H9 (cell line): ENCODE measurements at regions not wholly inside any gene's neighbourhood (a gene's known extent, or its start where the extent isn't known, plus 50 kb on each side); places are given as distances from the start of the nearest gene placed in this dataset.

ENCODE experiments used
- DNase-seq: peaks from one replicate; pipeline ENCODE4 v3.0.0-alpha.2; 2017
- H2AFZ ChIP-seq: one replicate; pipeline ENCODE4 v1.6.1; 2013; ENCODE audit warnings: mild to moderate bottlenecking, low read length, control low read depth, moderate library complexity
- H2AK5ac ChIP-seq: 2 replicates; pipeline ENCODE4 v1.6.1; 2013; ENCODE audit warnings: low read length, control low read depth, mixed read lengths; ENCODE audit not compliant: insufficient read length
- H2BK120ac ChIP-seq: one replicate; pipeline ENCODE4 v1.6.1; 2013; ENCODE audit warnings: low read depth, mild to moderate bottlenecking, low read length, control low read depth, inconsistent platforms; ENCODE audit not compliant: poor library complexity, severe bottlenecking
- H2BK12ac ChIP-seq: 2 replicates; pipeline ENCODE4 v1.6.1; 2013; ENCODE audit warnings: low read length, control low read depth, mixed read lengths, low read depth; ENCODE audit not compliant: insufficient read length
- H2BK15ac ChIP-seq: 2 replicates; pipeline ENCODE4 v1.6.1; 2013; ENCODE audit warnings: low read depth, low read length, control low read depth
- H2BK20ac ChIP-seq: one replicate; pipeline ENCODE4 v1.6.1; 2013; ENCODE audit warnings: low read depth, mild to moderate bottlenecking, low read length, control low read depth, inconsistent platforms; ENCODE audit not compliant: poor library complexity, severe bottlenecking
- H2BK5ac ChIP-seq: 2 replicates; pipeline ENCODE4 v1.6.1; 2013; ENCODE audit warnings: low read length, control low read depth, mixed read lengths; ENCODE audit not compliant: insufficient read length
- H3K14ac ChIP-seq: 2 replicates; pipeline ENCODE4 v1.6.1; 2013; ENCODE audit warnings: low read length, control low read depth; ENCODE audit not compliant: insufficient read depth
- H3K18ac ChIP-seq: 2 replicates; pipeline ENCODE4 v1.6.1; 2013; ENCODE audit warnings: low read depth, mild to moderate bottlenecking, mixed read lengths, low read length, control low read depth; ENCODE audit not compliant: insufficient read length
- H3K23ac ChIP-seq: 2 replicates; pipeline ENCODE4 v1.6.1; 2013; ENCODE audit warnings: low read length, control low read depth, mixed read lengths, low read depth; ENCODE audit not compliant: insufficient read length
- H3K23me2 ChIP-seq: 2 replicates; pipeline ENCODE4 v1.6.1; 2013; ENCODE audit warnings: low read depth, mild to moderate bottlenecking, mixed read lengths, low read length, control low read depth; ENCODE audit not compliant: insufficient read length, poor library complexity, severe bottlenecking
- H3K27ac ChIP-seq: 2 replicates; pipeline ENCODE4 v1.5.1; 2013; ENCODE audit warnings: low read length, control low read depth, mixed read lengths, low read depth; ENCODE audit not compliant: insufficient read length
- H3K27me3 ChIP-seq: 2 replicates; pipeline ENCODE4 v1.6.1; 2013; ENCODE audit warnings: low read length, control low read depth, inconsistent platforms; ENCODE audit not compliant: insufficient read depth
- H3K4ac ChIP-seq: 2 replicates; pipeline ENCODE4 v1.6.1; 2013; ENCODE audit warnings: low read depth, mild to moderate bottlenecking, control low read depth, inconsistent platforms, low read length, moderate library complexity
- H3K4me1 ChIP-seq: 2 replicates; pipeline ENCODE4 v1.6.1; 2013; ENCODE audit warnings: low read length, control low read depth, inconsistent platforms; ENCODE audit not compliant: insufficient read depth
- H3K4me2 ChIP-seq: 2 replicates; pipeline ENCODE4 v1.6.1; 2013; ENCODE audit warnings: low read length, control low read depth, mixed read lengths; ENCODE audit not compliant: insufficient read length, insufficient read depth
- H3K56ac ChIP-seq: 2 replicates; pipeline ENCODE4 v1.6.1; 2013; ENCODE audit warnings: low read depth, mild to moderate bottlenecking, mixed read lengths, low read length, control low read depth; ENCODE audit not compliant: insufficient read length
- H3K79me1 ChIP-seq: 2 replicates; pipeline ENCODE4 v1.6.1; 2013; ENCODE audit warnings: low read depth, mild to moderate bottlenecking, moderate library complexity, low read length, control low read depth, inconsistent platforms; ENCODE audit not compliant: insufficient read depth, poor library complexity, severe bottlenecking
- H3K79me2 ChIP-seq: 2 replicates; pipeline ENCODE4 v1.6.1; 2013; ENCODE audit warnings: low read length, control low read depth, inconsistent platforms; ENCODE audit not compliant: insufficient read depth
- H3K9ac ChIP-seq: 2 replicates; pipeline ENCODE4 v1.6.1; 2013; ENCODE audit warnings: low read length, control low read depth, mixed read lengths; ENCODE audit not compliant: insufficient read length; ENCODE audit errors: extremely low read depth
- H3K9me3 ChIP-seq: one replicate; pipeline ENCODE4 v1.6.1; 2013; ENCODE audit warnings: low read depth, low read length, inconsistent platforms; ENCODE audit not compliant: control insufficient read depth
- H3T11ph ChIP-seq: one replicate; pipeline ENCODE4 v1.6.1; 2013; ENCODE audit warnings: mild to moderate bottlenecking, low read length, control low read depth, inconsistent platforms
- H4K20me1 ChIP-seq: one replicate; pipeline ENCODE4 v1.6.1; 2013; ENCODE audit not compliant: control insufficient read depth, insufficient read length, insufficient read depth
- H4K5ac ChIP-seq: 2 replicates; pipeline ENCODE4 v1.6.1; 2013; ENCODE audit warnings: low read depth, mild to moderate bottlenecking, mixed read lengths, low read length, control low read depth; ENCODE audit not compliant: insufficient read length
- H4K8ac ChIP-seq: replicated peaks from 2 replicates; pipeline ENCODE4 v1.6.1; 2013; ENCODE audit warnings: low read length, control low read depth, mixed read lengths, low read depth; ENCODE audit not compliant: insufficient read length
- H4K91ac ChIP-seq: 2 replicates; pipeline ENCODE4 v1.6.1; 2013; ENCODE audit warnings: low read depth, mild to moderate bottlenecking, moderate library complexity, mixed read lengths, low read length, control low read depth; ENCODE audit not compliant: insufficient read length
- H3K27ac Mint-ChIP-seq, 3 experiments: 2 replicates in 2 of 3; 3 replicates in 1 of 3; pipeline ENCODE4 v1.8.0; 2020 to 2021; ENCODE audit warnings: mixed read lengths in 3 of 3, mild to moderate bottlenecking in 1 of 3, moderate library complexity in 1 of 3
- H3K27me3 Mint-ChIP-seq: 2 replicates; pipeline ENCODE4 v1.8.0; 2021; ENCODE audit warnings: low read depth, mild to moderate bottlenecking, moderate library complexity, mixed read lengths
- H3K36me3 Mint-ChIP-seq, 3 experiments: 2 replicates in 2 of 3; 3 replicates in 1 of 3; pipeline ENCODE4 v1.8.0; 2020 to 2021; ENCODE audit warnings: low read depth in 3 of 3, mixed read lengths in 3 of 3; ENCODE audit not compliant: insufficient read depth in 1 of 3
- H3K4me1 Mint-ChIP-seq, 2 experiments: 2 replicates each; pipeline ENCODE4 v1.8.0; 2020; ENCODE audit warnings: mixed read lengths in 2 of 2
- H3K4me3 Mint-ChIP-seq, 2 experiments: 2 replicates in 1 of 2; 3 replicates in 1 of 2; pipeline ENCODE4 v1.8.0; 2020 to 2021; ENCODE audit warnings: mild to moderate bottlenecking in 2 of 2, mixed read lengths in 2 of 2, moderate library complexity in 1 of 2
- H3K9me3 Mint-ChIP-seq, 2 experiments: 2 replicates in 1 of 2; 3 replicates in 1 of 2; pipeline ENCODE4 v1.8.0; 2020; ENCODE audit warnings: mild to moderate bottlenecking in 2 of 2, mixed read lengths in 2 of 2, moderate library complexity in 1 of 2
- CTCF ChIP-seq: fragments of 200-600 bp; sonication (generic); conservative IDR thresholded peaks from 3 replicates; pipeline ENCODE4 v1.8.0; 2021; ENCODE audit warnings: antibody characterized with exemption, mild to moderate bottlenecking
- WGBS: extraction: QIAGEN DNeasy Blood & Tissue Kit; methylation state at CpG from one replicate; pipeline ENCODE4 v1.1.7; 2013; ENCODE audit warnings: missing lambda C conversion rate, low lambda C conversion rate, mixed read lengths; ENCODE audit not compliant: insufficient read length; ENCODE audit errors: extremely low coverage; 5-methylcytosine and 5-hydroxymethylcytosine counted together

- no peak overlapping the region for H4K91ac ChIP-seq
- H3K27ac Mint-ChIP-seq = no peak overlapping the region
- no peak overlapping the region for H2BK5ac ChIP-seq
- no peak overlapping the region for H2BK120ac ChIP-seq
- no peaks in the 10 kb centered on the region for H4K20me1 ChIP-seq
- no peak overlapping the region for H2AK5ac ChIP-seq
- no peaks in the 10 kb centered on the region for H3K79me1 ChIP-seq
- no peak for TF ChIP-seq CTCF
- H3K4ac ChIP-seq = no peak overlapping the region
- H3K9me3 ChIP-seq = no peaks in the 10 kb centered on the region
- no peaks in the 10 kb centered on the region for H3K23me2 ChIP-seq
- H3K27me3 ChIP-seq = no peaks in the 10 kb centered on the region
- no peak overlapping the region for H3K4me3 Mint-ChIP-seq
- no peak overlapping the region for H4K5ac ChIP-seq
- no peak overlapping the region for H2BK15ac ChIP-seq
- H3K23ac ChIP-seq = no peak overlapping the region
- DNase-seq = no peak
- H3K14ac ChIP-seq = no peak overlapping the region
- H3K56ac ChIP-seq = no peak overlapping the region
- no peaks in the 10 kb centered on the region for H3K79me2 ChIP-seq
- H2BK12ac ChIP-seq = no peak overlapping the region
- peaks cover 5% of the 10 kb centered on the region; the same call in 1 of the 2 replicates for H3K27me3 Mint-ChIP-seq
- H2AFZ ChIP-seq = no peak overlapping the region
- no peak overlapping the region for H2BK20ac ChIP-seq
- H4K8ac ChIP-seq = no peak overlapping the region
- H3K4me1 ChIP-seq = no peaks in the 10 kb centered on the region
- H3K27ac ChIP-seq = no peak overlapping the region
- no peaks in the 10 kb centered on the region for H3K4me1 Mint-ChIP-seq
- H3K18ac ChIP-seq = no peak overlapping the region
- WGBS = no CpG with 5 or more reads among the region's 5 CpGs
- no peak overlapping the region for H3K9ac ChIP-seq
- no peak overlapping the region for H3K4me2 ChIP-seq
- H3T11ph ChIP-seq = no peak overlapping the region
- H3K36me3 Mint-ChIP-seq = no peaks in the 10 kb centered on the region; a peak in 1 of 7 replicates
- H3K9me3 Mint-ChIP-seq = no peaks in the 10 kb centered on the region; a peak in 2 of 5 replicates
These were observed 49.7 kb upstream of the ANTXRL start for GRCh38 chr10:46236941-46237681.
